Embryonic facial prominence (tissue), 1 donor: ENCODE measurements at regions not wholly inside any gene's neighbourhood (a gene's known extent, or its start where the extent isn't known, plus 50 kb on each side); places are given as distances from the start of the nearest gene placed in this dataset.

Source experiments
- DNase-seq: peaks from one replicate; pipeline ENCODE4 v3.0.0-alpha.2; 2016; ENCODE audit errors: extremely low spot score

DNA sequence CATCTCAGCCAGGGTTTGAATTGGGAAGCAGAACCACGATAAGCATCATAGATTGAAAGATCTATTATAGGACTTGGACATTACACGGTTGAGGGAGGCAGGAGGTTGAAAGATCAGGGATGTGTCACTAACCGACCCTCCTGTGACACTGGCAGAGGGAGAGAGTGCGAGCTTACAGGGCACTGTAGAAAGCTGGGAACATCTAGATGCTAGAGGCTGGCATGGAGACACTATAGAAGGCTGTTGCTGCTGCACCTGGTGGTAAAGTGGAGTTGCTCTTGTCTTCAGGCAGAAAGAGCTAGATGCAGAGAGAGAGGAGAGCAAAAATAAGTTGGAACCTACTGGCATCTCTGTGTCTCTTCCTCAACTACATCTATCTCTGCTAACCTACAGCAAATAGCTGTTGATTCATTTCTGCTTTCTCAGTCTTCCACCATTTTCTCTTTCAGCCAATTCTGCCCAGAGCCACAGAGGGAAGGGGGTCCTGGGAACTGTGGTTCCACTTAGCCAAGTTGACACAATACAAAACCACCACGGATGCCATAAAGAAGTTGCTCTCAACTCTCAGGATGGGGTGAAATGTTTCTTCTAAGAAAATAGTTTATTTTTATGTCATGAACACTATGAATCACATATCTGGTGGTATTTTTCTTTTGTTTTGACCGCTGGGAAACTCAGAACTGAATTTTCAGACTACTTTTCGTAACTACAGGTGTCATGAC, 155.9 kb downstream of the ZNF281 start:
- DNase-seq: no peak

- DNase-seq: no peak
Measured at GRCh38 chr1:200252531-200252930, 157.3 kb downstream of the ZNF281 start.

- no peak for DNase-seq
Measured at GRCh38 chr1:200250469-200250868, 159.4 kb downstream of the ZNF281 start.

- DNase-seq: no peak
Measured at GRCh38 chr1:200248541-200248940, 161.3 kb downstream of the ZNF281 start.

- DNase-seq: no peak
Measured at GRCh38 chr1:200247518-200247917, 162.3 kb downstream of the ZNF281 start.

DNA sequence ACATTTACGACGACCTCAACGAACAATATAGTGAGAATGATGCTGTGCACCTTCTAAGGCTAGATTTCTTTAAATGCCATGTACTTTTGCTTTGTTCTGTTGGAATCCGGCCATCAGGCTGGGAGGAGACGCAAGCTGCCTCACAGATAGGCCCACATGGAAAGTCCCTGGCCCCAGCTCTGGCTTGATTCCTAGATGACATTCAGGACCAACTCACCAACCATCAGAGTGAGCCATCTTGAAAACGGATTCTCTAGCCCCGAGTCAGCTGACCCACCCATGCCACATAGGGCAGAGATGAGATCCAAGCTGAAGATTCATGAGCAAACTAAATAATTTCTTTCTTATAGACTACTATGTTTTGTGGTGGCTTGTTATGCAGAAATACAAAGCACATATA, 164.4 kb downstream of the ZNF281 start:
- DNase-seq: no peak

DNA sequence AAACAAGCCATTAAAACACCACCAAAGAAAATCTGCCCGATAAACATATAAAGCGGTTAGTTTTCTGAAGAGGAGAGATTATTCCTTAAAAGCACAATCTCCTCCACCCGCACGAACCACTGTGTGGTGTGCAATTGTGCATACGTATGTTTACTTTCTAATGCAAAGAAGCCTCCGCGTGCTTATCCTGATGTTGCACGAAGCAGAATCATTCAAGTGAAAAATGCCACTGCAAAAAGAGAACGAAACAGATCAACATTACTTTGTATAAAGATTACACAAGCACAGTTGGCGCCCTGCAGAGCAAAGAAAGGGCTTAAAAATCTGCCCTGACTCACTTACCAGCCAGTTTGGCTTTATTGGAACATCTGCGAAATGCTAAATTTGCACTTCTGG, 166.8 kb downstream of the ZNF281 start:
- DNase-seq: no peak

- DNase-seq: no peak
Measured at GRCh38 chr1:200242110-200243041, 167.5 kb downstream of the ZNF281 start.

GRCh38 chr1:200240656-200241055, 169.2 kb downstream of the ZNF281 start:
- no peak for DNase-seq

DNA sequence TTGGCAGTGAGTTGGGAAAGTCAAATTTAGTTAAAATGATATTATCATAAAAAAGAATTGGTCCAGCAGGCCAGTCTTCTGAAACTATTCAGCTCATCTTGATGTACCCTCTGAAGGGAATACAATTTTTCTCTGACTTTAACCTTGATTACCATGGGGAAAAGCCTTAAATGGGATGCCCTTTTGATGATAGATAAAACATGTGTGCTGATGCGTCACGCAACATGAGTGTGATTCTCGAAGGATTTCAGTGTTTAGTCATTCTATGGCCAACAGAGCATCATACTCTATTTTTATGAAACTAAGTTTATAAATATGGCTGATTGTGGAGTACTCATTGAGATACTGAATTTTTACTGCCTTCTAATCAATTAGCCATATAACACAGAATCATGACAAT, 171.5 kb downstream of the ZNF281 start:
- no peak for DNase-seq

- no peak for DNase-seq
Measured at GRCh38 chr1:200237066-200237465, 172.8 kb downstream of the ZNF281 start.

DNA sequence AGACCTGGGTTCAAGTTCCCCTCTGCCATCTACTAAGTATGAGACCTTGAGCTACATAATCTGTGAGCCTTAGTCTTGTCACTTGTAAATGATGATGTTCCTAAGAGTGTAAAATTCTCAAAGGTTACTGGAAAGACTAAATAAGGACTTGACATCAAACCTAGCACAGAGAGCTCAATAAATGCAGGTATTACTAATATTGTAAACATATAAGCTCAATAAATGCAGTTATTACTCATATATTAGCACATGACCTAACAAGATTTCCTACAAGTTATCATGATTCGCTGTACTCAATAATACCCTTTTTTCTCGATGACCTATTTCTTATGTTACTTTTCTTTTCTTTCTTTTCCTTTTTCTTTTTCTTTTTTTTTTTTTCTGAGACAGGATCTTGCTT, 174.9 kb downstream of the ZNF281 start:
- no peak for DNase-seq

DNA sequence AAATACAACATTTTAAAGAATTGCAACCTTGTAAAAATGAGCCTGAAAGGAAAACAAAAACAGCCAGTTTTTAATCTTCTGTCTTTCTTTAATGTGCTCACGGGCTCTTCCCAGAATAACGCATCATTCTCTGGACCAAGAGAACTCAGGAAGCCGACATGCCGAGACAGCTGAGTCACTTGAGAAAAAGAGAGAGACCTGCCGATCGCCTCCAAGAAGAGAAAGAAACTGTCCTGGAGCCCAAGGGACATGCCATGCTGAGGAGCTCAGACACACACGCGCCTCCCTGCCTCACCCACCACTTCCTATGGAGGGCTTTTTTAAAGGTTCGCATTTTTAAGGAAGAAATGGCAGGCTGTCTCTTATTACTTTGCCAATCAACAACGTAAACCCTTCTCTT, 176.4 kb downstream of the ZNF281 start:
- no peak for DNase-seq

- no peak for DNase-seq
Measured at GRCh38 chr1:200231787-200232231, 178.0 kb downstream of the ZNF281 start.

DNA sequence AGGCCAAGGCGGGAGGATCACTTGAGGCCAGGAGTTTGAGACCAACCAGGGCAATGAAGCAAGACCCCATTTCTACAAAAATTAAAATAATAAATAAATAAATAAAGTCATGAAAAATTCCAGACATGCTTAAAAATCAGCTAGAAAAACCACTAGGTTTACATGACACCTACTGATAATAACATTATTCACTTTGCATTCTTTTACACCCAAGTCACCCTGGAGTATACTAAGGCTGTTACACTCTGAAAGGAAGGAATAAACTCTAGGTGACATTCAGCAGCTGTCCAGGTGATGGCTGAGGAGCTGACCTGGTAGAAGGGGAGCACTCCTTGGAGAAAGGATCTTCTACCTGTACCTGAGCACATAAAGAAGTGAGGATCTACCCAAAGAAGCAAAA, 179.2 kb downstream of the ZNF281 start:
- no peak for DNase-seq

DNA sequence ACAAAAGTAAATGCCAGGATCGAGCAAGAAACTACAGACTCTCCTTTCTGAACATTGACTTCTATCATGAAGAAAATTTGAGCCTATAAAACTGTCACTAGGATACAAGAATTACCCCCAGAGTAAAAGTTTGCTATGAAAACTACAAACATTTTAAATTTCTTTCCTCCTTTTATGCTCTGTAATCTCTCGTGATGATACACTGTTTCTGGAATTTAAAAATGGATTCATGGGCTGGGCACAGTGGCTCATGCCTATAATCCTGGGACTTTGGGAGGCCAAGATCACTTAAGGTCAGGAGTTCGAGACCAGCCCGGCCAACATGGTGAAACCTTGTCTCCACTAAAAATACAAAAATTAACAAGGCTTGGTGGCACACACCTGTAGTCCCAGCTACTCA, 181.3 kb downstream of the ZNF281 start:
- DNase-seq: no peak

DNA sequence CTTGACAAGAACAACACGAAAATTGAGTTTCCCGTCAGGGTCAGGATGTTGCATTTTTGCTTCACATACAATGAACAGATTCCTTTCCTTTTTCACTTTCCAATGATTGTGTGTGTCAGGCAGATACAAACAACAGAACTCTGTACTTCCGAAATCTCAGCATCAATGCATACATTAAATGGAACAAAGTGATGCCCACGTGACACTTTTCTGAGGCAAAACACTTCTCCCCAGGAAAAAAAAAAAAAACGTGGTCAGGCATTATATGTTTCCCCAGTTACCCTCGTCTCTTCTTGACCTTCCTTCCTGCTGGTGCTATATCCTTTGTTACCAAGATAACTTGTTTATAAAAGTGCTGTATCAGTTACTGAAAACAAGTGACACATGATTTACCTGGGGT, 181.8 kb downstream of the ZNF281 start:
- DNase-seq: no peak
